ENCODE measurements at regions not wholly inside any gene's neighbourhood (a gene's known extent, or its start where the extent isn't known, plus 50 kb on each side); places are given as distances from the start of the nearest gene placed in this dataset.

- H3K27me3 Mint-ChIP-seq (ENCODE audit: unreplicated experiment): peaks cover under 1% of the 10 kb centered on the region
- H3K27ac Mint-ChIP-seq (ENCODE audit: unreplicated experiment): no peak overlapping the region
Observed at GRCh38 chr13:106115081-106115480, 420.4 kb downstream of the EFNB2 start.

GRCh38 chr13:106113796-106114195, 421.7 kb downstream of the EFNB2 start:
- no peak overlapping the region for H3K4me3 Mint-ChIP-seq (ENCODE audit: unreplicated experiment)
- H3K27ac Mint-ChIP-seq (ENCODE audit: unreplicated experiment): no peak overlapping the region
- no peaks in the 10 kb centered on the region for H3K9me3 Mint-ChIP-seq (ENCODE audit: unreplicated experiment)
- H3K36me3 Mint-ChIP-seq (ENCODE audit: unreplicated experiment): no peaks in the 10 kb centered on the region
- no peak for TF ChIP-seq CTCF (IDR thresholded peaks at IDR 0.05; ENCODE audit: partially characterized antibody, unreplicated experiment)
- no peaks in the 10 kb centered on the region for H3K27me3 Mint-ChIP-seq (ENCODE audit: unreplicated experiment)
- no peak for DNase-seq
- H3K4me1 Mint-ChIP-seq (ENCODE audit: low read depth, unreplicated experiment): no peaks in the 10 kb centered on the region

More at GRCh38 chr13:106115081-106115480, 420.4 kb downstream of the EFNB2 start:
- no peak for DNase-seq
- no peak for TF ChIP-seq CTCF (IDR thresholded peaks at IDR 0.05; ENCODE audit: partially characterized antibody, unreplicated experiment)
- H3K36me3 Mint-ChIP-seq (ENCODE audit: unreplicated experiment): no peaks in the 10 kb centered on the region
- H3K4me3 Mint-ChIP-seq (ENCODE audit: unreplicated experiment): no peak overlapping the region
- H3K9me3 Mint-ChIP-seq (ENCODE audit: unreplicated experiment): peaks cover under 1% of the 10 kb centered on the region
- H3K4me1 Mint-ChIP-seq (ENCODE audit: low read depth, unreplicated experiment): no peaks in the 10 kb centered on the region

GRCh38 chr13:106112191-106112590, 423.3 kb downstream of the EFNB2 start:
- Mint-ChIP-seq H3K27ac (ENCODE audit: unreplicated experiment) (no peak overlapping the region), H3K36me3 (ENCODE audit: unreplicated experiment) (no peaks in the 10 kb centered on the region), H3K4me1 (ENCODE audit: low read depth, unreplicated experiment) (no peaks in the 10 kb centered on the region), H3K9me3 (ENCODE audit: unreplicated experiment) (no peaks in the 10 kb centered on the region), H3K4me3 (ENCODE audit: unreplicated experiment) (no peak overlapping the region), H3K27me3 (ENCODE audit: unreplicated experiment) (no peaks in the 10 kb centered on the region)
- TF ChIP-seq CTCF (IDR thresholded peaks at IDR 0.05; ENCODE audit: partially characterized antibody, unreplicated experiment): no peak
- no peak for DNase-seq

GRCh38 chr13:106110241-106110855, 425.1 kb downstream of the EFNB2 start:
- no peak for TF ChIP-seq CTCF (IDR thresholded peaks at IDR 0.05; ENCODE audit: partially characterized antibody, unreplicated experiment)

GRCh38 chr13:106109391-106109791, 426.1 kb downstream of the EFNB2 start:
- Mint-ChIP-seq H3K9me3 (ENCODE audit: unreplicated experiment) (no peaks in the 10 kb centered on the region), H3K4me1 (ENCODE audit: low read depth, unreplicated experiment) (no peaks in the 10 kb centered on the region), H3K27ac (ENCODE audit: unreplicated experiment) (no peak overlapping the region), H3K27me3 (ENCODE audit: unreplicated experiment) (no peaks in the 10 kb centered on the region), H3K36me3 (ENCODE audit: unreplicated experiment) (no peaks in the 10 kb centered on the region), H3K4me3 (ENCODE audit: unreplicated experiment) (no peak overlapping the region)
- DNase-seq: no peak
- no peak for TF ChIP-seq CTCF (IDR thresholded peaks at IDR 0.05; ENCODE audit: partially characterized antibody, unreplicated experiment)

More at GRCh38 chr13:106110241-106110855, 425.1 kb downstream of the EFNB2 start:
- DNase-seq: no peak
- no peaks in the 10 kb centered on the region for H3K27me3 Mint-ChIP-seq (ENCODE audit: unreplicated experiment)
- H3K4me1 Mint-ChIP-seq (ENCODE audit: low read depth, unreplicated experiment): no peaks in the 10 kb centered on the region
- no peaks in the 10 kb centered on the region for H3K9me3 Mint-ChIP-seq (ENCODE audit: unreplicated experiment)
- no peak overlapping the region for H3K4me3 Mint-ChIP-seq (ENCODE audit: unreplicated experiment)
- no peaks in the 10 kb centered on the region for H3K36me3 Mint-ChIP-seq (ENCODE audit: unreplicated experiment)
- H3K27ac Mint-ChIP-seq (ENCODE audit: unreplicated experiment): no peak overlapping the region
